Fibroblast of mammary gland (primary cell): ENCODE measurements at regions not wholly inside any gene's neighbourhood (a gene's known extent, or its start where the extent isn't known, plus 50 kb on each side); places are given as distances from the start of the nearest gene placed in this dataset.
"Not testable (repeated sequence)": the region's sequence is repeated elsewhere in the genome, so short reads cannot be mapped to it uniquely, and the experiment has no call there.

Source experiments
- DNase-seq: peaks from one replicate; pipeline ENCODE4 v3.0.0-alpha.2; 2010; ENCODE audit warnings: low read depth
- H3K4me3 ChIP-seq: 2 replicates; pipeline ENCODE4 v1.5.1; 2011; ENCODE audit warnings: low read depth, mild to moderate bottlenecking, low read length, moderate library complexity; ENCODE audit not compliant: control insufficient read depth
- CTCF ChIP-seq: conservative IDR thresholded peaks from 2 replicates; pipeline ENCODE4 v1.5.1; 2011; ENCODE audit warnings: low read depth, low read length, inconsistent platforms; ENCODE audit not compliant: control insufficient read depth, insufficient read depth

- no peak for TF ChIP-seq CTCF
- no peak for DNase-seq
- H3K4me3 ChIP-seq = no peak overlapping the region
Measured at GRCh38 chr2:3035385-3036050, 342.1 kb downstream of the EIPR1 start.

DNA sequence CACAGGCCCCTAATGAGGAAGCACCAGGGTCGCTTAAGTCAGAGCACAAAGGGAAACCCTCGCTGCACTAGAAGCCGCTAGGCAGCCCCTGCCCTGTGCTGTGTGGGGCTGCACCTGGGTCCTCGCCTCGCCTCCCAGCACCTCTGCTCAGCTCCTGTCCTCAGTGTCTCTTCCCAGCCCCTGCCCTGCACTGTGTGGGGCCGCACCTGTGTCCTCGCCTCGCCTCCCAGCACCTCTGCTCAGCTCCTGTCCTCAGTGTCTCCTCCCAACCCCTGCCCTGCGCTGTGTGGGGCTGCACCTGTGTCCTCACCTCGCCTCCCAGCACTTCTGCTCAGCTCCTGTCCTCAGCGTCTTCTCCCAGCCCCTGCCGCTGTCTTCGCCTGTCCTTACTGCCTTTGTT lies 342.8 kb downstream of the EIPR1 start:
- H3K4me3 ChIP-seq = no peak overlapping the region
- no peak for TF ChIP-seq CTCF
- DNase-seq = no peak

DNA sequence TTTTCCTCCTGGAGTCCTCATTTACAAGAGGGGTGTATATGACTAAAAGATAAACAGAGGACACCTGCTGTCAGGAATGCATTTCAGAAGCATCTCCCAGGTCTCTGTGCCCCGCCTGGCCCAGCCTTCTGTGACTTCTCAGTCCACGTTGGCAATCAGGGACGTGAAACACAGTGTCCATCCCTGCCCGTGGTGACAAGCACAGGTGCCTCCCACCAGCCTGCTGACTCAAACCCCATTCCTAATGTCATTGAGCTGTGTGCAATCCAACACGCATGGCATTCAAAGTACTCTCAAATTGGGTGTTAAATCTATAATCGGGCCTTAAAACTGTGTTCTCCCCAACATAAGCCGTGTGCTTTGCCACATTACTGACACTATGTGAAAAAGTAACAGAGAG lies 343.2 kb downstream of the EIPR1 start:
- DNase-seq = no peak
- no peak for TF ChIP-seq CTCF
- H3K4me3 ChIP-seq = no peak overlapping the region

DNA sequence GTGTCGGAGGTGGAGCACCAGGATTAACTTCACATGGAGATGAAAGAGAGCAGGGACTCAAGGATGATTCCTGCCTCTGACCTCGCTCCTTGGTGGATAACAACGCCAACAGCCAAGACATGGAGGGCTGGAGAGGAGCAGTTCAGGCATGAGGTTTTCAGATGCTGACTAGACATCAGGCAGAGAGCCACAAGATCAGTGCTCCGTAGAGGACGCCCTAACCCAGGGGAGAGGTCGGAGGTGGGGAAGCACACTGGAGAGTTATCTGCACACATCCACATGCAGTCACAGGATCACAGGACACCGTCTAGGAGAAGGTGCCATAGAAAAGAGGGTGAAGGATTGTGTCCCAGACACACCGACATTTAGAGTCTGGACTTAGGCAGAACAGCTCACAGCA lies 344.3 kb downstream of the EIPR1 start:
- DNase-seq = no peak
- H3K4me3 ChIP-seq = no peak overlapping the region
- TF ChIP-seq CTCF = no peak

DNA sequence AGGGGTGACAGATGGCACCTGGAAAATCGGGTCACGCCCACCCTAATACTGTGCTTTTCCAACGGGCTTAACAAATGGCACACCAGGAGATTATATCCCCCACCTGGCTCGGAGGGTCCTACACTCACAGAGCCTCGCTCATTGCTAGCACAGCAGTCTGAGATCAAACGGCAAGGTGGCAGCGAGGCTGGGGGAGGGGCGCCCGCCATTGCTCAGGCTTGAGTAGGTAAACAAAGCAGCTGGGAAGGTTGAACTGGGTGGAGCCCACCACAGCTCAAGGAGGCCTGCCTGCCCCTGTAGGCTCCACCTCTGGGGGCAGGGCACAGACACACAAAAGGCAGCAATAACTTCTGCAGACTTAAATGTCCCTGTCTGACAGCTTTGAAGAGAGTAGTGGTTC lies 346.8 kb downstream of the EIPR1 start:
- H3K4me3 ChIP-seq, DNase-seq: not testable (repeated sequence)

DNA sequence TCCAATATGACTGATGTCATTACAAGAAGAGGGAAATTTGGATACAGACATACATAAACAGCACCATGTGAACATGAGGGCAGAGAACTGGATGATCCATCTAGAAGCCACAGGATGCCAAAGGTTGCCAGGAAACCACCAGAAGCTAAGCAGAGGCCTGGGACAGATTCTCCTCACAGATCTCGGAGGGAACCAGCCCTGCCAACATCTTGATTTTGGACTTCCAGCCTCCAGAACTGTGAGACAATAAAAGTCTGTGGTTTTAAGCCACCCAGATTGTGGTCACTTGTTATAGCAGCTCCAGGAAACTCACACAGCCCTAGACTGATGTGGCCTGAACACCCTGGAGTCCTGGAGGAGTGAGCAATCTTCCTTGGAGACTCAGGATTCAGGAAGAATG lies 351.6 kb downstream of the EIPR1 start:
- no peak for TF ChIP-seq CTCF
- no peak for DNase-seq
- H3K4me3 ChIP-seq = no peak overlapping the region

- no peak overlapping the region for H3K4me3 ChIP-seq
- no peak for TF ChIP-seq CTCF
- no peak for DNase-seq
Measured at GRCh38 chr2:3025261-3025660, 352.4 kb downstream of the EIPR1 start.
